ENCODE measurements at regions not wholly inside any gene's neighbourhood (a gene's known extent, or its start where the extent isn't known, plus 50 kb on each side); places are given as distances from the start of the nearest gene placed in this dataset.
"Not testable (repeated sequence)": the region's sequence is repeated elsewhere in the genome, so short reads cannot be mapped to it uniquely, and the experiment has no call there.

DNA sequence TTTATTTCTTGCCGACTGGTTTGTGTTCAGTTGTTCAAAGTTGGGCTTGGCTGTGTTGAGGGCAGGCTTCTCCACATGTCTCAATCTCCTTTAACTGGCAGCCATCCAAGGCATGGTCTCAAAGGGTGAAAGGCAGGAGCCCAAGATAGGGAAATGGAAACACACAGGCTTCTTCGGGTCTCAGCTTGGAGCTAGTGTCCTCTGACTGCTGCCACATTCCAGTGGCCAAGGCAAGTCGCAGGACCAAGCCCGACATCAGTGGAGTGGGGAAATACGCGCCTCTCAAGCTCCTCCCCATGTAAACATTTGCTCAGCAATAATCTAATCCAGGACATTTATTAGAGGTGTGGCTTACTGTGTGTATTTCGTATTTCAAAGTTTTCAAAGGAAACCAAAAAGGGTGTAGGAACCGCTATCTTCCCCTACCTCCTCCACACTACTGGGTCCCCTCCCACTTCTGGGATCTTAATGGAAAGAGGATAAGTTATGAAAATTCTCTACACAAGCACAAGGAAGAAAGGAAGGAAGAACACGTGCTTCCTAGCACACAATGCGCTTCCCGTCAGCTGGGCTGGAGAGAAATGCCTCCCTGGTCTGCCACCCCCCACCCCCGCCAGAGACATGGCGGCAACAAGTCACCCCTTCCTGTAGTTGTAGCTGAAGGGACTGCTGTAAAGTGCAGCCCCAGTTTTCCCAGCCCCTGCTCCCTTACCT is 181.7 kb downstream of the FAM43A start:
- DNase-seq = no peak

- DNase-seq = no peak
Measured at GRCh38 chr3:194868831-194869230, 183.1 kb downstream of the FAM43A start.

- no peak for DNase-seq
Measured at GRCh38 chr3:194869482-194870169, 183.9 kb downstream of the FAM43A start.

GRCh38 chr3:194870394-194871110 is 184.9 kb downstream of the FAM43A start:
- no peak for DNase-seq

DNA sequence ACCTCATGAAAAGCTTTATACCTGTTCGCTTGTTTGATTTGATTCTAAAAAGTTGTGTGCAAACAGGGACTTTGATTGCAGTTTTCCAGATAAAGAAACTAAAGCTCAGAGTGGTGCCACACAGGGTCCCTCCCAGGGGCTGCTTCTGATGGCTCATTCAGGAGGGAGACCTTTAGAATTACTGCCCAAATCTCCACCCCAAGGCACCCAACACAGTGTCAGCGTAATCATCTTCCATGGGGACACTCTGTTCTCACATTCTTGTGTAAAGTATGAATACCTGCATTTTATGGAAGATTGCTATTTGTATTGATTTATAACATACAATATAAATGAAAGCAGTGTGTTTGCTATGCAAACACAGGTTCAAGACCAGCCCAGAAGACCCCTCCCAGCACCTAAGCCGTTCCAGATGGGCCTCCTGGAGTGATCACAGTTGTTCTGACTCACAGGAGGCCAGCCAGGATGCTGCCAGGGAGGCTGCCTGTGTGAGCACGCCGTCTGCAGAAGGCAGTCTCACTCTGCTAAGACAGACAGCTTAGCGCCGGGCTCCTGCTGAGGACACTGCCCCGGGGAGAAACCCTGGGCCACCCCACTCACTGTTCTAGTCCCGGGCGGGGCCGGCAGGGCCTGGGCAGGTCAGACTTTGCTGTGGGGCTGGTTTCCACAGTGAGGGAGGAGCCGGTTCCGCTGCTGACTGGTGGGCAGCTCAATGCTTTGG is 185.6 kb downstream of the FAM43A start:
- DNase-seq = no peak

- no peak for DNase-seq
Measured at GRCh38 chr3:194871864-194872668, 186.4 kb downstream of the FAM43A start.

DNA sequence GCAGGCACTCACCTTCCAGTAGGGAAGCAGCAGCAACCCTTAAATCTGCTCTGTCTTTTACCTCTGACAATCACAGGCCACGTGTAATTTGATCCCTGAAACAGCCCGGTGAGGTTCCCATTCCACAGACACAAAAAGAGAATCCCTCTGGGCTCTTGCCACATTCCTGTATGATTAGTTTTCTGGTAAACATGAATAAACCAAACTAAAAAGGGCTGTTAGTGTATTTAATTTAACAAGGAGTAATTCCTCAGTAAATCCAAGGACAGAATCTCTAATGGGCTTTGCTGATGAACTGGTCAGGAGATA is 186.9 kb downstream of the FAM43A start:
- DNase-seq = no peak

DNA sequence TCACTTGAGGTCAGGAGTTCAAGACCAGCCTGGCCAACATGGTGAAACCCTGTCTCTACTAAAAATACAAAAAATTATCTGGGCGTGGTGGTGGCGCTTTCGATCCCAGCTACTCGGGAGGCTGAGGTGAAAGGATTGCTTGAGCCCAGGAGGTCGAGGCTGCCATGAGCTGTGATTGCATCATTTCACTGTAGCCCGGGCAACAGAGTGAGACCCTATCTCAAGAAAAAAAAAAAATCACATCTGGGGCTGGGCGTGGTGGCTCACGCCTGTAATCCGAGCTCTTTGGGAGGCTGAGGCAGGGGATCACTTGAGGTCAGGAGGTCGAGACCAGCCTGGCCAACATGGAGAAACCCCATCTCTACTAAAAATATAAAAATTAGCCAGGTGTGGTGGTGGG is 187.8 kb downstream of the FAM43A start:
- not testable (repeated sequence) for DNase-seq

DNA sequence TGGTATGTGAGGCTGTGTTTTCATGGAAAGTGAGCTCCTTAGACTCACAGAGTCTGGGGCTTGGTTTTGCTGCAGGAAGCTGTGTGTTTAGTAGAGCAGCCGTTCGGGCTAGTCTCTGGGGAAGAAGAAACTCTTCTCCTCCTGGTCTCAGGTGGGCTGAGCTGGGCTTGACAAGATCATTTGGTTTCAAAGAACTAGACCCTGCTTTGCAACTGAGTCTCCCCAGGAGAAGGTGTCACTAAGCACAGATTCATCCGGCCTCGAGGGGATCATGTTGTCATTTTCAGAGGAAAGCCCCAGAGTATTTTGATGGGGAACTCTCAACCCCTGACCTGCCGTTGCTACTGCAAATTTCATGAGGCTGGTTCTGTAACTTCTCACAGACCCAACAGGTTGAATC is 188.5 kb downstream of the FAM43A start:
- no peak for DNase-seq

DNA sequence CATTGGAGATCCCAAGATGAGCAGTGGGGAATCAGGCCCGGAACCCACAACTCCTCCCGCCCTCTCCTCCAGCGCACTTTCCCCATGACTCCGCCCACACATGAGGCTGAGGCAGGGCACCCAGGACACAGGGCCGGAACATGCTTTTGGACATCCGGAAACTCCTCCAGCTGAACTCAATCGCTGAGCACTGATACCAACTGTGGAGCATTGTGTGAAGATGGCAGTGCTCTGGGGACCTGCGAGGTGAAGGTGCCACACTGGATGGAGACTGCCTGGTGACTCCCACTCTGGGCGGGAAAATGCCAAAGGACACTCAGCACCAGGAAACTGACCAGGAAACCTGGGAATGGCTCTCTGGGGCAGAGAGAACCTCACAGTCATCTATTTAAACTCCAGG is 189.1 kb downstream of the FAM43A start:
- DNase-seq = no peak

DNA sequence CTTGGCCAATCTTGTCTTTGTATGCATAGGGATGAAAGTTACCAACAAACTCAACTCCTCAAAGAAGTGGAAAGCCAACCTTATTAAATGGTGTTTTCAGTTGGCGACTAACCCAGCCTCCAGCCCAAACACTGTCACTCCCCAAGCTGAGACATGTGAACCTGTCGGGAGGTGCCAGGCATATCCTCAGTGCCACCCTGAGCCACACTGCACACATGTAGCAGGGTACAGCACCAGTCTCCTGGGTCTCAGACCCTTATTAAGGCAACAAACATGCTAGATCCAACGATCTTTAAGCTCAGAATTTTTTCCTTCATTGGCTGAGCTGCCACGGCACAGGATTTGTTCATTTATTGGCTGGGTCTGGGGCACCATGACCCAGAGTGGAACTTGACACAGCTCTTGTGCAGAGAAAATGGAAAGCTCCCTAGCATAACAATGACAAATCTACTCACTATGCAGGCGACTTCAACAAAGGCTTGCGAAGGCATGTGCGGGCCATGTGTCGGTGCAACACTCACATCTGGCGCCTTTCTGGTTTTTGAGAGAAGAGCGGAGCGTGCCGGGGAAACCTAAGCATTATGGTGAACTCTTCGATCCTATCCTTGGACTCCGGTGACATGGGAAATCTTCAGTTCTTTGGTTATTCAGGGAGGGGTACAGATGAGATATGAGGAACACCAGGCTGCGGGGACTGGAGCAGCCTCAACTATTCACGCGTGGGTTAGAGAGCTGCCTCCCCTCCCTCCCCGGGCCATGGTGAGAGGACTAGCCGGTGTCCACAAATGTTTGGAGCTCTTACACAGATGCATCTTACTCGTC is 190.1 kb downstream of the FAM43A start:
- no peak for DNase-seq

DNA sequence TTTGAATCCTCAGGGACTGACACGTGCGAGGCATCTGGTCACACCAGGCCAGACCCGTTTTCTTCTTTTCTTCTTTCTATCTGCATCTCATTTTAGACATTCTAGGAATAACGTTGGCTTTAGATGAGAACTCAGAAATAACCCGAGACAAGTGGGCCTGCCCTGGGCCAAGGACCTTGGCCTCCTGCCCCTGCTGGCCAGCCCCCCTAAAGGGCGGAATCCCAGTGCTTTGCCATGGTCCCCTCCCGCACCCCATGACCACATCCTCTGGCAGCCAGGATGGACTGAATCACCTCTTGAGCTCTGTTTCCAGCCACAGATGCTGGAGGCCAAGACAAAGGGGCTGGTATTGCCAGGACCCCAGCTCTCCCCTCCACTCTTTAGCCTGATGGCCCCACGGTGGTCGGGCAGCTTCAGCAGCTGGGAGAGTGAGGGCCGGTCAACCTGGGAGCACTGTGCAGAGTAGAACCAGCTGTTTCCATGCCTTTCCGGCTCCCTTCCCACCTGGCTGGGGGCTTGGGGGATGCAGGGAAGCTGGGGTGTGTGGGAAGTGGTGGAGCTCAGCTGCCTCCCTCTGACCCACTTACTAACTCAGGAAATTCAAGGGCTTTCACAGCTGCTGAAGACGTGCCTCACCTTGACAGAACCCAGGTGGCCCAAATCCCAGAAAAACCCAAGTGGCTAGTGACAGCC is 190.9 kb downstream of the FAM43A start:
- no peak for DNase-seq

- no peak for DNase-seq
Measured at GRCh38 chr3:194877291-194878119, 191.8 kb downstream of the FAM43A start.

- no peak for DNase-seq
Measured at GRCh38 chr3:194879126-194879877, 193.6 kb downstream of the FAM43A start.

- no peak for DNase-seq
Measured at GRCh38 chr3:194879991-194880939, 194.6 kb downstream of the FAM43A start.

GRCh38 chr3:194880940-194881925 is 195.6 kb downstream of the FAM43A start:
- DNase-seq = no peak
